NB4 (cell line): ENCODE measurements at regions not wholly inside any gene's neighbourhood (a gene's known extent, or its start where the extent isn't known, plus 50 kb on each side); places are given as distances from the start of the nearest gene placed in this dataset.

Experiments
- CTCF ChIP-seq: IDR thresholded peaks from one replicate; pipeline ENCODE4 v1.5.1; 2012; ENCODE audit warnings: low read depth, low read length
- POLR2A ChIP-seq: IDR thresholded peaks from 2 replicates; pipeline ENCODE4 v1.6.1; 2011; ENCODE audit warnings: mild to moderate bottlenecking; ENCODE audit not compliant: insufficient read length; ENCODE audit errors: extremely low read depth

- TF ChIP-seq POLR2A (no peak), CTCF (no peak)
Measured at GRCh38 chr6:74646461-74646860, 559.4 kb downstream of the COL12A1 start.
